Common myeloid progenitor, CD34-positive (primary cell): ENCODE measurements at regions not wholly inside any gene's neighbourhood (a gene's known extent, or its start where the extent isn't known, plus 50 kb on each side); places are given as distances from the start of the nearest gene placed in this dataset.

Experiments used
- CTCF ChIA-PET: fragments of 350-600 bp; sonication (Branson Sonifier 250); formaldehyde crosslinking; loops from one replicate; lab custom pipeline; 2021; ENCODE audit warnings: antibody characterized with exemption; lab: Charles Lee
- POLR2A ChIA-PET: fragments of 350-600 bp; sonication (Branson Sonifier 250); formaldehyde crosslinking; loops from one replicate; lab custom pipeline; 2021; ENCODE audit warnings: antibody characterized with exemption; lab: Charles Lee
- DNase-seq, 3 donors: peaks; one replicate each; pipeline versions ENCODE4 v3.0.0 to v3.0.0-alpha.2; 2013
- H3K27ac ChIP-seq, 2 experiments: 1 replicate in 1 of 2; 2 replicates in 1 of 2; pipeline ENCODE4 v1.7.0; 2013; ENCODE audit warnings: inconsistent platforms in 2 of 2, low read length in 2 of 2, mild to moderate bottlenecking in 2 of 2, low read depth in 1 of 2, moderate library complexity in 1 of 2; ENCODE audit not compliant: severe bottlenecking in 2 of 2, insufficient read depth in 1 of 2, poor library complexity in 1 of 2
- H3K27me3 ChIP-seq, 5 experiments: replicated peaks in 2 of 5; 1 replicate in 3 of 5; 2 replicates in 2 of 5; pipeline versions ENCODE4 v1.6.1 to v1.7.0; 2013; ENCODE audit warnings: low read length in 4 of 5, mild to moderate bottlenecking in 2 of 5, moderate library complexity in 2 of 5, inconsistent platforms in 1 of 5; ENCODE audit not compliant: insufficient read depth in 5 of 5, control insufficient read depth in 4 of 5
- H3K36me3 ChIP-seq, 4 experiments: 1 replicate in 2 of 4; 2 replicates in 2 of 4; pipeline versions ENCODE4 v1.6.1 to v1.7.0; 2013; ENCODE audit warnings: low read length in 3 of 4, control low read depth in 1 of 4, mild to moderate bottlenecking in 1 of 4; ENCODE audit not compliant: control insufficient read depth in 4 of 4, insufficient read depth in 4 of 4
- H3K4me1 ChIP-seq, 4 experiments: 1 replicate in 3 of 4; 2 replicates in 1 of 4; pipeline versions ENCODE4 v1.6.1 to v1.7.1; 2013; ENCODE audit warnings: low read length in 3 of 4, mild to moderate bottlenecking in 3 of 4, control low read depth in 1 of 4, inconsistent platforms in 1 of 4, moderate library complexity in 1 of 4; ENCODE audit not compliant: control insufficient read depth in 4 of 4, insufficient read depth in 4 of 4; ENCODE audit errors: control extremely low read depth in 1 of 4
- H3K4me3 ChIP-seq, 7 experiments: 1 replicate in 4 of 7; 2 replicates in 3 of 7; pipeline versions ENCODE4 v1.5.1 to v1.7.0; 2013; ENCODE audit warnings: mild to moderate bottlenecking in 7 of 7, low read length in 6 of 7, moderate library complexity in 6 of 7, inconsistent platforms in 2 of 7, low read depth in 2 of 7, control low read depth in 1 of 7; ENCODE audit not compliant: insufficient read depth in 4 of 7, control insufficient read depth in 1 of 7; ENCODE audit errors: extremely low read depth in 1 of 7
- H3K9me3 ChIP-seq, 5 experiments: 1 replicate in 4 of 5; 2 replicates in 1 of 5; pipeline versions ENCODE4 v1.6.1 to v1.7.1; 2013; ENCODE audit warnings: low read length in 4 of 5, mild to moderate bottlenecking in 2 of 5, inconsistent platforms in 1 of 5, low read depth in 1 of 5, moderate library complexity in 1 of 5; ENCODE audit not compliant: control insufficient read depth in 4 of 5, insufficient read depth in 2 of 5; ENCODE audit errors: control extremely low read depth in 1 of 5
- WGBS: methylation state at CpG from one replicate; pipeline ENCODE4 v1.1.5; 2013; ENCODE audit not compliant: insufficient coverage; 5-methylcytosine and 5-hydroxymethylcytosine counted together

DNA sequence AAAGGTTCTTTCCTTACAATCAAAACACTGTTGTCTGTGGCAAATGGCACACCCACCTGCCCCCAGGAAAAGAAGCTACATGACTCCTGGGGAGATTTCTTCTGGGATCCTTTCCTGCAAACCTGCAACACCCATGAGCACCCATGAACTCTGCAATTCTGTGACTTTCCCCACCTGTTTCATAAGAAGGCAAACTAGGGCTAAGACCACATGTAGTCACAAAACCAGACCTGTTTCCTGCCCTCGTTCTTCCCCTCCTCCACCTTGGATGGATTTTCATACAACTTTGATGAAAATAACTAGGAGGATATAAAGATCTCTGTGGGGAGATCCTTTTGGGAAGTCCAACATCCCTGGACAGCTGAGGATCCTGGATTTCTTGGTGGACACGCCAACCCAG lies 1084.7 kb downstream of the BCL11B start:
- Histone ChIP-seq H3K9me3 (peaks cover 0 to 2% (median 0%) of the 10 kb centered on the region in 5 experiments), H3K4me3 (no peak overlapping the region), H3K27me3 (peaks cover 0 to 37% (median 12%) of the 10 kb centered on the region in 5 experiments), H3K36me3 (no peaks in the 10 kb centered on the region), H3K27ac (no peak overlapping the region), H3K4me1 (no peaks in the 10 kb centered on the region)
- WGBS: no CpG with 5 or more reads among the region's 2 CpGs
- CTCF ChIA-PET: no interaction called here
- DNase-seq: no peak
- POLR2A ChIA-PET: no interaction called here

DNA sequence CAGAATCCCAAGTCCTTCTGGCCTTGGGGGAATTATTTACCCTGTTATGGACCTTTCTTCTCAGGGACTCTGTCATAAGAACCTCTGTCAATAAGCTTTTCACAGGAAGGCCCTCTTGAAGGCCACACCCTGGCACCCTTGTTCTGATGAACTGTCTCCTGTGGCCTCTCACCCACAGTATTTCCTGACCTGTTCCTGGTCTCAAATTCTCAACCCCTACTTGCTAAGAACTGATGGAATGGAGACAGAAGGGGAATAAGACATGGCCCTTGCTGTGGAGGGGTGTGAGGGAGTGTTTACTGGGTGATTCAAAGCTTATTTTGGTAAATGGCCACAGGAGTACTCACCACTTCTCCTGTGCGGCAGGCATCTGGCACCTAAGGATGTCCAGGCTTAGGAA lies 1082.9 kb downstream of the BCL11B start:
- POLR2A ChIA-PET: no interaction called here

DNA sequence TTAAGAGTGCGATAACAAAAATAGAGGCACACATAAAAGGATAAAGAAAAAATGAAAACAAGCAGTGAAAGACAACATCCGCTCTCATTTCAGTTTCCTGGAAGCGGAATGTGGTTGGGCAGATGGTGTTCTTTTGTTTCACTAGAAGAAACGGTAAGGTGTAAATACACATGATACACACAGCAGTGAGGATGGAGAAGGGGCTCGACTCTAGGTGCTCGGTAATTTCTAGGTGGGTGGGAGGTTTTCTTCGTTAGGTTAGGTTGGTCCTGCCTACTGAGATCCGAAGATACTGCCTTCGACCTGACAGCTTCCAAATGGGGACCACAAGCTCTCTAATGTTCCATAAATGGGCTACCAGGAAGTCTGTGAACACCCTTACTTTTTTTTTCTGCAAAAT lies 1082.5 kb downstream of the BCL11B start:
- H3K27me3 ChIP-seq: peaks cover 0 to 39% (median 8%) of the 10 kb centered on the region in 5 experiments
- ChIA-PET CTCF (no interaction called here), POLR2A (no interaction called here)
- 98% methylated on average over 9 of the region's 9 CpGs for WGBS
- no peaks in the 10 kb centered on the region for H3K9me3 ChIP-seq
- H3K4me3 ChIP-seq: no peak overlapping the region
- DNase-seq: no peak
- no peaks in the 10 kb centered on the region for H3K36me3 ChIP-seq
- no peaks in the 10 kb centered on the region for H3K4me1 ChIP-seq
- H3K27ac ChIP-seq: no peak overlapping the region

More for the DNA sequence above, 1082.9 kb downstream of the BCL11B start:
- H3K9me3 ChIP-seq: no peaks in the 10 kb centered on the region
- H3K27me3 ChIP-seq: peaks cover 0 to 37% (median 8%) of the 10 kb centered on the region in 5 experiments
- H3K36me3 ChIP-seq: no peaks in the 10 kb centered on the region
- WGBS: 100% methylated on average over 1 of the region's 1 CpG
- H3K4me1 ChIP-seq: no peaks in the 10 kb centered on the region
- no peak for DNase-seq
- H3K27ac ChIP-seq: no peak overlapping the region
- CTCF ChIA-PET: no interaction called here
- H3K4me3 ChIP-seq: no peak overlapping the region

DNA sequence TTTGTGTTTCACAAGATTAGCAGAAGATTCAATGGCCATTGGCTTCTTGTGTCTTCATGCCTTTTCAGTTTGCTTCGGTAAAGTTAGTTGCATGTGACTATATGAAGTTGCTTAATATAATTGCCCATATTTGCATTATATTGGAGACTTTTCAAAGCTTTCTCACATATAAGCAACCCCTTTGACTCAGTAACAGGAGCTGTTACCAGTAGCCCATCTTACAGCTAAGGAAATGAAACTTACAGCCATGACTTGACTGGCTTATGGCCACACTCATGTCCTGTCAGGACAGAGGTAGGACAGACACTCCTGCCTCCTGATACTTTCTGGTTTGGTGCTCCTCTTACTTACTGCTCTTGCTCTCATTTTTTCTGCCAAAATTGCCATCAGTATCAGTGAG lies 1082.1 kb downstream of the BCL11B start:
- Histone ChIP-seq H3K27me3 (peaks cover 0 to 38% (median 8%) of the 10 kb centered on the region in 5 experiments), H3K36me3 (no peaks in the 10 kb centered on the region), H3K4me1 (no peaks in the 10 kb centered on the region), H3K9me3 (no peaks in the 10 kb centered on the region), H3K4me3 (no peak overlapping the region), H3K27ac (no peak overlapping the region)
- CTCF ChIA-PET: no interaction called here
- no CpG with 5 or more reads among the region's 1 CpG for WGBS
- no peak for DNase-seq
- POLR2A ChIA-PET: no interaction called here

DNA sequence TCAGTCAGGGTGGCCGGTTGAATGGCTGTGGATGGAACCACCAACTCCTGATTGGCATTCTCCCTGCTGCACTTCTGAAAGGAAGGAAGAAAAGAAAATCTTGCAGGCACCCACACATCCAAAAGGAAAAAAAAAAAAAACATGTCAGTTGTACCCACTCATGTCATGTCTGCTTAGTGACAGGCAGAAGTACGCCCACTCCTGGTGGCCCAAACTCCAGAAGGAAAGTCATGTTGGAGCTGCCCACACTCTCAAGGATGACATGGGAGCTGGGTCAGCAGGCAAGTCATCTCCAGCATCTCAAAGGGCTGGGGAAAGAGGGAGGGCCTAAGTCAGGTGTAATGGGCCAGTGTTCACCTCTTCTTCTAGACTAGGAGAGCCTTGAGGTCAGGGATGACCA lies 1079.1 kb downstream of the BCL11B start:
- no peak for DNase-seq
- 88% methylated on average over 1 of the region's 2 CpGs for WGBS
- Histone ChIP-seq H3K4me3 (no peak overlapping the region), H3K9me3 (no peaks in the 10 kb centered on the region), H3K27me3 (peaks cover 0 to 35% (median 7%) of the 10 kb centered on the region in 5 experiments), H3K36me3 (no peaks in the 10 kb centered on the region), H3K4me1 (peaks cover 0 to 1% (median 0%) of the 10 kb centered on the region in 4 experiments), H3K27ac (no peak overlapping the region)
- POLR2A ChIA-PET: no interaction called here
- CTCF ChIA-PET: no interaction called here

DNA sequence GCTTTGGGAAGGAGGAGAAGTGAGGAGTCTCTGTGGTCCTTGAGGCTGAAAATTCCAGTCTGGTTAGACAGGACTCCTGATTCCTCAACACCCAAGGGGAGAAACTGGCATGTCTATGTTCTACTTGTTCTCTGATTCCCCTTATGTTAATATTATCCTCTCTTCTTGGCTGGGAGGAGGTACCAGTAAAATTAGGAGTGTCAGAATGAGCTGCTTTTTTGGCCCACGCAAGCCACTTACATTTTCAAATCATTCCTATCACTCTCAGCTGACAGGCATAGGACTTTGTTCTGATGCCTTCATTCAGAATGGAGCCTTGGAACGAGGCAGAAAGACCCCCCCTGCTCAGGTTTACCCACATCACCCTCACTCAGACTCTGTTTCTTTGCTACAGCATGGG lies 1077.2 kb downstream of the BCL11B start:
- peaks cover 0 to 18% (median 8%) of the 10 kb centered on the region in 4 experiments for H3K4me1 ChIP-seq
- POLR2A ChIA-PET: no interaction called here
- no peak for DNase-seq
- no peak overlapping the region for H3K4me3 ChIP-seq
- WGBS: 100% methylated on average over 1 of the region's 2 CpGs
- peaks cover 0 to 35% (median 5%) of the 10 kb centered on the region in 5 experiments for H3K27me3 ChIP-seq
- CTCF ChIA-PET: no interaction called here
- H3K9me3 ChIP-seq: no peaks in the 10 kb centered on the region
- H3K27ac ChIP-seq: no peak overlapping the region
- no peaks in the 10 kb centered on the region for H3K36me3 ChIP-seq

DNA sequence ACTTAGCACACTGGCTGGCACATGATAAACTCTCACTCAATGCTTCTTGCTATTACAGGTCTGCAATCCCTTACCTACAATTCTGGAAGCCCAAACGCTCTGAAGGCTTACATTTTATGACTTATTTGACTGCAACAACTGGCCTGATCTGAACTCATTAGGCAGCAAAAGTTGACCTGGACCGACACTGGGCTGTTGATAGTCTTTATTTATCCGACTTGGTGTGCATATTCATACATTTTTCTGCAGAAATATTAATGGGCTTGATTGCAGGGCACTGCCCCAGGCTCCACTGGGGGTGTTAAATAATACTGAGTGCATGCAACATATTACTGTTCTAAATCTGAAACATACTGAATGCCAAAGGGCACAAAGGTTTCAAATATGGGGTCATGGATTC lies 1076.7 kb downstream of the BCL11B start:
- Histone ChIP-seq H3K36me3 (no peaks in the 10 kb centered on the region), H3K27me3 (peaks cover 0 to 33% (median 5%) of the 10 kb centered on the region in 5 experiments), H3K9me3 (no peaks in the 10 kb centered on the region), H3K4me1 (peaks cover 0 to 18% (median 8%) of the 10 kb centered on the region in 4 experiments), H3K4me3 (no peak overlapping the region), H3K27ac (no peak overlapping the region)
- WGBS: 64% methylated on average over 1 of the region's 3 CpGs
- DNase-seq: no peak
- CTCF ChIA-PET: no interaction called here
- POLR2A ChIA-PET: no interaction called here
